Prostate gland (tissue), 2 donors: ENCODE measurements at regions not wholly inside any gene's neighbourhood (a gene's known extent, or its start where the extent isn't known, plus 50 kb on each side); places are given as distances from the start of the nearest gene placed in this dataset.

Source experiments
- POLR2AphosphoS5 ChIP-seq: sonication (generic); formaldehyde crosslinking; IDR thresholded peaks from one replicate; pipeline ENCODE4 v1.6.1; 2017; ENCODE audit warnings: antibody characterized with exemption
- TF ChIP-seq, protein P1 (sequence below), 4 experiments: fragments of 200-600 bp in 2 of 4; fragments of 450-650 bp in 2 of 4; sonication (generic) in 2 of 4; IDR thresholded peaks; 1 replicate in 3 of 4; 2 replicates in 1 of 4; pipeline ENCODE4 v1.5.1; 2016 to 2019; ENCODE audit warnings: antibody characterized with exemption in 4 of 4, mild to moderate bottlenecking in 2 of 4, moderate library complexity in 2 of 4

DNA sequence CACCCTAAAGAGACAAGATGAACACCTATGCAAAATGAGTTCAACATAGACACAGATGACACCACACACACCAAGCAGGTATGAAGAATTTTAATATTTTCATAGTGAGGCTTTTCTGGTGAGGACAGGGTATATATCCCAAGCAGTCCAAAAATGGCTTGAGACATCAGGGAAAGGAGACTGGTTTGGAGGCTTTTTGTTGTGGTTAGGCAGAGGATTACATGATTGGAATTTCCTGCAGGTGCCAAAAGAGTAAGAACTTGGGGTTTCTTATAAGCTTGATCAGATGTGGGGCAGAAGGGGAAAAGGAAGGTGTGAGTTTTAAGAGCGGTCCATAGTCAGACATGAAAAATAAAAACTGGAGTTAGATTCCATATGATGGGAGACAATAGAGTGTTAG is 420.8 kb upstream of the SLITRK1 start:
- TF ChIP-seq, protein P1, sequence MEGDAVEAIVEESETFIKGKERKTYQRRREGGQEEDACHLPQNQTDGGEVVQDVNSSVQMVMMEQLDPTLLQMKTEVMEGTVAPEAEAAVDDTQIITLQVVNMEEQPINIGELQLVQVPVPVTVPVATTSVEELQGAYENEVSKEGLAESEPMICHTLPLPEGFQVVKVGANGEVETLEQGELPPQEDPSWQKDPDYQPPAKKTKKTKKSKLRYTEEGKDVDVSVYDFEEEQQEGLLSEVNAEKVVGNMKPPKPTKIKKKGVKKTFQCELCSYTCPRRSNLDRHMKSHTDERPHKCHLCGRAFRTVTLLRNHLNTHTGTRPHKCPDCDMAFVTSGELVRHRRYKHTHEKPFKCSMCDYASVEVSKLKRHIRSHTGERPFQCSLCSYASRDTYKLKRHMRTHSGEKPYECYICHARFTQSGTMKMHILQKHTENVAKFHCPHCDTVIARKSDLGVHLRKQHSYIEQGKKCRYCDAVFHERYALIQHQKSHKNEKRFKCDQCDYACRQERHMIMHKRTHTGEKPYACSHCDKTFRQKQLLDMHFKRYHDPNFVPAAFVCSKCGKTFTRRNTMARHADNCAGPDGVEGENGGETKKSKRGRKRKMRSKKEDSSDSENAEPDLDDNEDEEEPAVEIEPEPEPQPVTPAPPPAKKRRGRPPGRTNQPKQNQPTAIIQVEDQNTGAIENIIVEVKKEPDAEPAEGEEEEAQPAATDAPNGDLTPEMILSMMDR (IDR thresholded peaks at IDR 0.05), result no peak
- TF ChIP-seq POLR2AphosphoS5, result no peak
